ENCODE measurements at regions not wholly inside any gene's neighbourhood (a gene's known extent, or its start where the extent isn't known, plus 50 kb on each side); places are given as distances from the start of the nearest gene placed in this dataset.
A peak's percentile ranks its signal among the peaks of the same experiment; 100 is the strongest.

DNA sequence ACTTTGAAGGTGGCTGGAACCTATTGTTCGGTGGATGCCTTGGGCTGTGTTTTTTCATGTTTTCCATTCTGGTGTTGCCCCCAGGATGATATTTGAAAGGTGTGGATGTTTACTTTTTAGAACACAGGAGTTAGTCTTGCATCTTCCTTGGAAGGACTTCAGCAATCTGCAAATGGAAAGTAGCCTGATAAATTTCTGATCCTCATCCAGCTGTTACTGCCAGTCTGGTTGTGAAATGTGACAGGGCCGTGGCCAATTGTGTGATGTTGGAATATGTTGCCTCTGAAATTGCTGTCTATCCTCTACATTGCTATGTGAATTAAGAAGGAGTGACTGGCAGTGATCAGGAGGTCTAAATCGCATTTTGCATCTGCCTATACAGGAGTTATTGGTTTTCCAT lies 382.5 kb upstream of the C2CD4B start:
- DNase-seq (ENCODE audit: low read depth), result no peak

DNA sequence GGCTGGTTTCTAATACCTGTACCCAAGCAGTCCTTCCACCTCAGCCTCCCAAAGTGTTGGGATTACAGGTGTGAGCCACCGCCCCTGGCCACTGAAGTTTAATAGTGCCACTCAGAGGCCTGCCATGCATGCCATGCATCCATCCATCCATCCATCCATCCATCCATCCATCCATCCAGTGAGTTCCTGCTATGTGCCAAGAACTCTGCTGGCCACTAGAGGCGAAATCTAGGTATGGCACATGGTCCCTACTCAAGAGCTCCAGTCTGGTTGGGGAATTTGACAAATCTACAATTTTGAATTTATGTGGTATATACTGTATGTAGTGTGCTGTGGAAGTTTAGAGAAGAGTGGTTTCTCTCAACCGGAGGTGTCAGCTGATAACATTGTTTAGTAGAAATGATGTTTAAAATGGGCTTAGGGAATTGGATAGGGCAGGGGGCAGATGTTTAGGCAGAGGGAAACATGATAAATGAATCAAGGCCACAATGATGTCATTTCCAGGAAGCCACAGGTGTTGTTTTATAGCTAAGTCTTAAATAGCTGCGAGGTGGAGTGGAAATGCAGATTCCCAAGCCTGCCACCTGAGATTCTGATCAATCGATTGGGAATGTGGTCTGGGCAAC lies 384.4 kb upstream of the C2CD4B start:
- DNase-seq (ENCODE audit: low read depth), result peak; percentile 32

DNA sequence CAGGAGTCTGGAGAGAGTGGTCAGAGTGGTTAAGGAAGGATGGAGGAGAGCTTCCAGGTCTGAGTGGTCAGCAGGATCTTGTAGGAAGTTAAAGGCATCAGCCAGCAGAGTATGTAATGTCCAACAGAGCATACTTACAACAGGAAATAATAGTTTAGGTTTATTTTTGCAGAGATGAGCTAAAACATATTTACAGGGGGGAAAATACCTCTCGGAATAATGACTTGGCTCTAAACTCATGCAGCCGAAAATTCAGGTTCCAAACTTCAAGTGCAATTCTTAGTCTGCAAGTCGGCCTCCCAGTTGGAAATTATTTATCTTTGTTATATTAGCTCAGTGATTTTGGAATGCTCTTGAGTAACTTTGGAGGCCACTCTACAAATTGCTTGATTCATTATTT lies 385.0 kb upstream of the C2CD4B start:
- no peak for DNase-seq (ENCODE audit: low read depth)

DNA sequence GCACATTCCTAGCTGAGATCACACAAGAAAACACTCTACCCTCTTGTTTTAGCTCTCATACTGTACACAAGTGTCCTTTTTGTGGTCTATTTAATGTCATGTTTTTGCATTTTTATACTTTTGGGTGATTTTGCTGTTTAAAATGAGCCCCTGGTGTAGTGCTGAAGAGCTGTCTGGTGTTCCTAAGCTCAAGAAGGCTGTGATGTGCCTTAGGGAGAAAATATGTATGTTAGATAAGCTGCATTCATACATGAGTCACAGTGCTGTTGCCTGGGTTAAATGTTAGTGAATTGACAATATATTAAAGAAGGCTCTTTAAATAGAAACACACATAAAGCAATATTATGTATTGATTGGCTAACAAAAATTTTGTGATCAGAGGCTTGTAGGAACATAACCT lies 387.4 kb upstream of the C2CD4B start:
- no peak for DNase-seq (ENCODE audit: low read depth)

DNA sequence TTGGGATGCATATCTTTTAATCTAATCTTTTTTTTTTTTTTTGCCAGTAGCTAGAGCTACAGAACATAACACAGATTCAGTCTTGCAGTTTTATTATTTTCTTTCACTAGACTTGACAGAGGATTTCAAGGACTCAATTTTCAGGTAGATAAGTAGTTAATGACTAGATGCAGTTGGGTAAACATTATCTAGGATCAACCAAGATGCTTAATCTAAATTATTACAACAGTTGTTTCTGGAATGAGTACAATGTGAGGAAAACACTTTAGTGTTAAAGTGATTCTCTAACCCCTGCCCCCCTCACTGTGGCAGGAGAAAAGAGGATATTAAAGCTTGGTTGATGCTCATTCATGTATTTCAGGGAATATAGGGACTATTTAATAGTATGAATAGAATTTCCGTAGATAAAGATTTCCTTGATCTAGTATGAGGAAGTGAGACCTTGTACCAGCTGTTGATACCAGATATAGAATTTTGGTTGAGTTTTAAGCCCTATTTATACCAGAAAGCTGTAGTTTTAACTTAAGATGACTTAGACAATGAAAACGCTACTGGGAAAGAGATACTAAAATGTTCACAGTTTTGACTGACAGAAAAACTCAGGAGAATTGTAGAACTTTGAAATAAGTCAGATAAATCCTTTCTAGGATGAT lies 389.0 kb upstream of the C2CD4B start:
- no peak for DNase-seq (ENCODE audit: low read depth)

DNA sequence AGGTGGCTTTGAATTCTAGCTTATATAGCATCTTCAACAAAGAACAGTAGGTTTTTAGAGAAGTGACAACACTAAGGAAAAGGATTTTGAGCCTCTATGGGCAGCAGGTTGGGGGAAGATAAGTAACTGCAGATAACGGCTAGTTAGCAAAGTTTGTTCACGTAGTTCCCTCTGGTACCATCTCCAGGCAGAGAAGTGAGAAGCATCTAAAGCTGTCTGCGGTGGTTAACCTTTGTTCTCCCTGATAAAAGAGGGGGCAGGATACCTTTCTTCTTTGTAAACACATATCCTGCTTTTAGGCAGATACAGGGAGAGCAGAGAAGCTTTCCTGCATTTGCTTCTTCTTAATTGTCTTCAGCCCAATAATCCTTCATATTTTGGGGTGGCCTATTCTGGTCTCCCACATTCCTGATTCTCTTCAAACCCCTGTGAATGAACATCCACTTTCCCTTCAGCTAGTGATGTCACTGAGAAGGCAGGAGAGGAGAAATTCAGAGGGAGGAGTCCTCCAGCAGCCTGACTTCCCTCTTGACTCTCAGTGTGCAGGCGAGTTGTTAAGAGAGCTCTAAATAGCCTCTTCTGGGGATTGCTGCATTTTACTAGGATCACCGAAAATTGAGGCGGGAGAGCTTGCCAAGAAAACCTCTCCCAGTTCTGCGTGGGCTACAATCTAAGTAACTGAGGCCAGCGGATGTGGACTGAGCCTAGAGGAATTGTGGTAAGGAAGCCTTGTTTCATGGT lies 393.7 kb upstream of the C2CD4B start:
- no peak for DNase-seq (ENCODE audit: low read depth)

DNA sequence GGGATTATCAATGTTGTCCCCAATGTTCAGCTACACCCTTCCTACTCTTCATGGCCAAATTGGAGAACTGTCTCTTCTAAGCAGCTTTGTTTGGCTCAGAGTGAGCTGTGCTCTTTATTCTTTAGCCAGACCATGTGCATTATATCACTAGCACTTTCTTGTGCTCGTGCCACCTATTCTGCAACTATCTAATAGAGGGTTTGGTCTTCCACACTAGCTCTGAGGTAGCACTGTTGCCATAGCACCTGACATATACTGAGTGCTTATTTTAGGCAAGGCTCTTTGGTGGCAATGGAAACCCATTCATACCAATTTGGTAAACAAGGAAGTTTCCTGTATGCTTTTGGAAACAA lies 394.3 kb upstream of the C2CD4B start:
- no peak for DNase-seq (ENCODE audit: low read depth)

DNA sequence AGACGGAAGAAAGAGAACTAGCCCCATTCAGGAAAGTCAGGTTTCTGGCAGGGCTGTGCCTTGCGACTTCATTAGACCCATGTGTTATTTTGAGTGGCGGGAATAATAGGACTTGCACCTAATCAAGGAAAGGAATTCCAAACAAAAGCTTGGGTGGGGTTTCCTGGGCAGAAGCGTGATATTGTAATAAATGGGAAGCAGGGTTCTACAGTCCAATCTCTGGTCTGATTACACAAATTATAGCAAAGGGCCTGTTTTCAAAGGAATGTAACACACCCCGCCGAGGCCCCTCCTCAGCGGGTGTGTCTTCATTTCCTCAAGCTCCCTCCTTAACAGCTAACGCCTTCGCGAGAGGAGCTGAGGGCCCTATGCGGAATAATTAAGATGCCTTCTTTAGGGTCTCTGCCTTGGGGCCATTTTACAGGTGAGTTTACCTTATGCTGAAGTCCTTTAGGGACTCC lies 396.0 kb upstream of the C2CD4B start:
- no peak for DNase-seq (ENCODE audit: low read depth)

DNA sequence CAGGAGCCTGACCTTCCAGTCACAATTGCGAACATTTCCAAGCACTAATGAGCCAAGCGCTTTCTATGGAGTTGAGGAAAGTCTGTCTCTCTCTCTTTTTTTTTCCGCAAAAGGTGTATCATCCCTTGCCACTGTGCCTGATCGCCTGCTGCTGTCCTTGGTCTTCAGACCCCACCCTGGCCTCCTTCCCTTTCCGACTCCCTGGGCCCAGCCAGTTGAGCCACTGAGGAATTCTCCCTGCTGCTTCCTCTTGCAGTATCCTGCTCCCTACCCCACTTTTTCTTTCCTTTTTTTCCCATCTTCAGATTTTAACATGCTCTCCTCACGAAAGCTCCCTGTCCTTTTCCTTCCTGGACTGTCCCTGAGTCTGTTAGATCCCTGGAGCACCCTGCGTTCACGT lies 396.5 kb upstream of the C2CD4B start:
- DNase-seq (ENCODE audit: low read depth), result no peak

DNA sequence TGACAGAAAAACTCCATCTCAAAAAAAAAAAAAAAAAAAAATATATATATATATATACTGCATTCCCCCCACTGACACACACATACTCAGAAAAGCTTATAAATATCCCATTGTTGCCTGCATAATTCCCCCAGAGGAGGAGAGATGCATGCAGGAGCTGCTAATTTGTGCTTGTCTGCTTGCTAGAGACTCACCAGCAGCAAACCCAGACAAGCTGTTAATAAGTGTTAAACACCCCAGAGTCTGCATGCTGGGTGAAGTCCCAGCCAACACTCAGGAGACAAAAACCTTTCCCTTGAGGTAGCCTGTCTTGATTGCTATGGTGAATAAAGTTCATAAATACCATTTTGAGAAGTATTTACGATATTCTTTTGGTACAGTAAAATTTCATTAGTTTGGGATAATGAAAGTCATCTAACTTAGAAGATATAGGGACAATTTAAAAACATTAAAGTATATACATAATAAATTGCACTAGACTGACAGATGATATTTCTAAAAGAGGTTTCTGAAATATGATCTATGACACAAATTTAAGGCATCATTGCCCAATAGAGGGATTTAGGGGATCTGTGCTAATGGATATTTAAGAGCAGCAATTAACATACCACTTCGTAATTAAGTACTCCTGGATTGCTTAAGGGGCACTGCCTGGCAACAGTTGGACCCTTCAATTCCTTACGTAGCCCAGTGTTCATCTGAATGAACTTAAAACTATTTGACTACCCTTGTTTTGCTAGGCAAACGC lies 400.0 kb upstream of the C2CD4B start:
- DNase-seq (ENCODE audit: low read depth), result no peak

DNA sequence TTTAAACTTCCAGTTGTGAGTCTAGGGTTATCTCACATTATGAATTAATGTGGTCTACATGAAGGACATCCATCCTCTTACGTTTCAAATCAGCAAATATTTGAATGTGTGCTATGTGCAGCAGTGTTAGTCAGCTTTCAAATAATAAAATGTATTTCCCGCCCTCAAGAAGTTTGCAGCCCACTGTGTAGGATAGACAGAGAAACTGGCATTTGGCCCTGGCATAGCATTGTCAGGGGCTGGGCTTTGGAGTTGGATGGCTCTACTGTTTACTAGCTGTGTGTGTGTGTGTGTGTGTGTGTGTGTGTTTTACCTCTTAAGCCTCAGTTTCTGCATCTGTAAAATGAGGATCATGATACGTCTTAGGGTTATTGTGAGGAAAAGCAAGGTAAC lies 400.5 kb upstream of the C2CD4B start:
- no peak for DNase-seq (ENCODE audit: low read depth)

DNA sequence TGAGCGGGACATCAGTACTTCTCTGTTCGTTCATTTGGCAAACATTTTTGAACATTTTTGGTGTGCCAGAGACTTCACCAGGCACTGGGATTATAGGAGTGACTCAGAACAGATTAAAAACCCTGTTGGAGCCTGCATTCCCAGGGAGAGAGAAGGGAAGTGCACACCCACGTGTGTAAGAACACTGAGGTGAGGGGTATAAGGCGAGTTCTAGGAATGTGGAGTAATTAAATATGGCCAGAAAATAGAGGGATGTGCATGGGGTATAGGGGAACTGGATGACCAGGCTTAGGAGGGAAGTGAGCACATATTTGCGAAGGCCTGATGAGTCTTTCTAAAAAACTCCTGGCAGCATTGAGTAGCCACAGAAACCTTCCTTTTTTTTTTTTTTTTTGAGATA lies 401.2 kb upstream of the C2CD4B start:
- DNase-seq (ENCODE audit: low read depth), result no peak

DNA sequence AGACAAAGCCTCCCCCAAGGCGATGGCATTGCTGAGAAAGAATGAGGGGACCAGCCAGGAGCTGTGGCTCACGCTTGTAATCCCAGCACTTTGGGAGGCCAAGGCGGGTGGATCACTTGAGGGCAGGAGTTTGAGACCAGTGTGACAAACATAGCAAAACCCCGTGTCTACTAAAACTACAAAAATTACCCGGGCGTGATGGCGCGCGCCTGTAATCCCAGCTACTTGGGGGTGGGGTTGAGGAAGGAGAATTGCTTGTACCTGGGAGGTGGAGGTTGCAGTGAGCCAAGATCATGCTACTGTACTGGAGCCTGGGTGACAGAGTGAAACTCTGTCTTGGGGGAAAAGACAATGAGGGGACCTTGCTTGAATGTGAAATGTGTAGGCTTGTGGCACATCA lies 402.4 kb upstream of the C2CD4B start:
- DNase-seq (ENCODE audit: low read depth), result no peak

DNA sequence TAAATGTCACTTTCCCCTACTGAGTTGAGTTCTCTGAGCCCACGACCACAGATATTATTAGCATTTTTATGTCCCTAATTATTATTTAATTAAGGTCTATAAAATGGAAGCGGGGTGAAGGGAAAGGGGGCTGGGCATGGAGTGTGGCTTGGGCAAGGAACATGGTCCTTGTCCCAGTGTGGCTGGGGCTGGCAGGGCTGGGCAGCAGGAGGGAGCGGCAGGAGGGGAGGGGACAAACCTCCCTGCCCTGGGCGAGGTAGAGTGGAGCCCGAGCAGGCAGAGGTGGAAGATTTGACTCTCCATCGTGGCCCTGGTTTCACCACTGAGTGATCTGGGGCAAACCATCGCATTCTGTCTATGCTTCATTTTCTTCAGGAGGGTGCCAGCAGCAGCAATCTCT lies 402.9 kb upstream of the C2CD4B start:
- no peak for DNase-seq (ENCODE audit: low read depth)

DNA sequence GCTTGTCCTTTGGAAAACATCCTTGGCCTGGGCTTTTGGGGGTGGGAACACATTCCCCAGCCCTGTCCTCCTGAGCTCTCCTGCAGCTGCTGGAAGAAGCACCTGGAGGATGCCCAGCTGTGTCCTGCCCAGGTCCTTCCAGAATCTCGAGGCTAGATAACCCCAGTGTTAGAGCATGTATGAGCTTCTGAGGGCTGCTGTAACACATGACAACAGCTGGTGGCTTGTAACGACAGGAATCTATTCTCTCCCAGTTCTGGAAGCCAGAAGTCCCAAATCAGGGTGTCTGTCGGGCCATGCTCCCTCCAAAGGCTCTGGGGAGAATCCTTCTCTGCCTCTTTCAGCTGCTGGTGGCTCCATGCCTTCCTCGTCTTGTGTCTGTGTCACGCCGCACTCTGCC lies 403.6 kb upstream of the C2CD4B start:
- no peak for DNase-seq (ENCODE audit: low read depth)

DNA sequence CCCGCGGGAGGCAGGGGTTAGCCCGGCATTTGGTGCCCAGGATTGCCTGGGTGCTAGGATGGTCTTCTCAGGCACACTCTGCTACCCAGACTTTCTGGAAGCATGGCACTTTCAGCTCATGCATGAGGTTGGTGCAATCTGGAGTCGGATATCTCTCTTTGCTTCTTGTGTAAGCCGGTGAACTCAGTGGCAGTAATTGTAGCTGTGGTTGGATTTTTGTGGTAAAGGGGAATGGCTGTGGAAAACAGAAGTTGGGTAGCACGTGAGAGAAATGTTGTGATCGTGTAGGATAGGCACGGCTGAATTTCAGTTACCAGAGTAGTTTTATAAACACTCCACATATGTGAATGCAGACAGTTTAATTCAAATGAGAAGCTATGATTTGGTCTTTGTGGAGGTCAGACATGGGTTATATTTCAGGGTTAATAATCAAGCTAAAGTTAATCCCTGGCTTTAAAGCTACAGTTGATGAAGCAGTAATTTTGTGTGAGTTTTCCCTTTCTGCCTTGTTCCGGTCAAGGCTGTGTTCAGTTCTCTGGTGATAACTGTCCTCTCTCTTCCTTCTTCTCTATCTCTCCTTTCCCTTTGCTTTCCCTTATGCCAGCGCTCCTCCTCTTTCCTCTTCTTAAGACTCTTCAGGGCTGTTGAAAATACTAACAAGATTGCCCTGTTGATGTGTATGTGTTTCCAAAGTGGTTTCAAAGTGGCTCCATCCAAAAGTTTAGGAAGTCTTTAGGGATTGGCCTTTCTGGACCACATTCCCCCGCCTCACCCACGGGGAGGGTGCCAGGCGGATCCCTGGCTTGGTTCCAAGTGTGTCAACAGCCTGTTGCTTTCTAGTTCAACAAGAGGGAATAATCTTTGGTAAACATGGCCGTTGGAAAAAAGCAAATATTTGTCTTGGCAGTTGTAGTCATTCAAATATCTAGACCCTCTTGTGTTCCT lies 404.6 kb upstream of the C2CD4B start:
- peak; percentile 31 for DNase-seq (ENCODE audit: low read depth)

DNA sequence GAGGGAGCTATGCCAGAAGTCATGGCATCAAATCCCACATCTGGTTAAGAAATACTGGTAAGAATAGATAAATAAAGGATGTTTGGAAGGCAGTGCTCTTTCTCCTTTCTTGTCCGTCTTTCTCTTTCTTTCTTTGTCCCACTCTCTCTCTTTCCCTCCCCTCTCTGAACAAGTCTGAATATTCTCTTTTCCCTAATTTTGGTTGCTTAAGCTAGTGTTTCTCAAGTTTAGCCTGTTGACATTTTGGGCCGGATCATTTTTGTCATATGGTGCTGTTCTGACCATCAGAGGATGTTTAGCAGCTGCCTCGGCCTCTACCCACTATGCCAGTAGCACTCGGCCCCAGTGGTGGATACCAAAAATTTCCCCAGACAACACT lies 405.3 kb upstream of the C2CD4B start:
- no peak for DNase-seq (ENCODE audit: low read depth)

DNA sequence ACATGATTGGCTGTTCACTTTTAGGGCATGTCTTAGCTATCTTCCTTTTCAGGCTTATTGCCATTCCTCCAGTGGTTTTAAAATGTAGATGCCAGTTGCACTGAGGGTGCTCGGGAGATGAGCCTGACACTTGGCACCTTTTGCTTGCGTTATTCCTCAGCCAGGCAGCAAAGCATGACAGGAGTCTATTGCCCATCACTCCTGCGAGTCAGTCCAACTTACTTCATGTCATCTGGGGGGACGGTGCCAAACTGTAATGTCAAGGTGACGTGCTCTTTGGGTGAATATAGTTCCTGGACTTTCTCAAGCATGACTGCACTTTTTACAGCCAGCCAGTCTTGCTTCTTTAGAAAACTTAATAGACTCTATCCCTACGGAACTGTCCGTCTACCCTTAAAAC lies 406.0 kb upstream of the C2CD4B start:
- no peak for DNase-seq (ENCODE audit: low read depth)

DNA sequence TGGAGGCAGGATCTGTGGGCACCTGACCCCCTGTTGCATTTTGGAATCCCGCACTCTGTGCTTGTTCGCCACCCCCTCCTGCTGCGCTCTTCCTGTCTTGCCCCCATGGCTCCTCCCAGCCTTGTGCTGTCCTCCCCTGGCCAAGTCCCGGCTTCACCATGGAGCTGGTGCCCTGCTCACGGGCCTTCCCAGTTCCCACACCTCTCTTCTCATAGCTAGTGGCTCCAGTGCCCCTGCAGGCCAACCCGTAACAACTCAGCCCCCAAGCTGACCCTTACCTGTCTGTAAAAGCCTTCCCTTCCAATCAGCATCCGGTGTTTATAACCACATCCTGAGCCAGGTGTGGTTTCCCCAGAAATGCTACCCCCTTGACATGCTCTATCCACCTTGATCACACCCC lies 407.7 kb upstream of the C2CD4B start:
- no peak for DNase-seq (ENCODE audit: low read depth)

DNA sequence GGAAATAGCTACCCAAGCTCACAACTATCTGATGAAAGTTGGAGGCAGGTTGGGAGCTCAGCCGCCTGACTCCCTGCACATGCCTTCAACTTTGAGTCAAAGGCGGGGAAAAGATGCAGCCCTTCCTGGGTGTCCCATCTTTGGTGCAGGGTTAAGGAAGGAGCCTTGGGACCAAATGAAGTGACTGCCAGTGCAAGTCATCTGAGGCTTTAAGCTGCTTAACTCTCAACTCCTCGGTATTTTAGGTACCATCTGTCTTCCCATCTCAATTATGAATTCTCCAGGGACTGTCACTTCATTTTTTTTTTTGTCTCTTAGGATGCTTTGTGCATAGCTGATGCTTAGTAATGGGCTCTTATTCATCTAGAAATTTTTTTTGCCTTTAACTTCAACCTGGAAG lies 408.8 kb upstream of the C2CD4B start:
- no peak for DNase-seq (ENCODE audit: low read depth)

DNA sequence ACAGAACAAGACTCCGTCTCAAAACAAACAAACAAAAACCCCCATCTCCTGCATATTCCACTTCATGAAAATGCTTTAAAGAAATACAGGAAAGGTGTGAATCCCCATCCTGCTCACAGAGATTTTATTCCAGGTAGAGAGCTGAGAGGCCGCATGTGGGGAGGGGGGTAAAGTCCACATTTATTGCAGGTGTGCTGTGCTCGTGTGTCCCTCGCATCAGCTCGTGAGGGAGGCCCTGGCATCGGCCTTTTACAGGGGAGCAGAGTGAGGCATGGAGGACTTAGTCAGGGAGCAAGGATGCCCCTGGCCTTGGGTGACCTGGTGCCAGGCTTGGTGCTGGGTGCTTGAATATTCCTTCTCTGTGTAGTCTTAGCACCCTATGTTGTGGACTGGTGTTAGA lies 413.5 kb upstream of the C2CD4B start:
- no peak for DNase-seq (ENCODE audit: low read depth)

DNA sequence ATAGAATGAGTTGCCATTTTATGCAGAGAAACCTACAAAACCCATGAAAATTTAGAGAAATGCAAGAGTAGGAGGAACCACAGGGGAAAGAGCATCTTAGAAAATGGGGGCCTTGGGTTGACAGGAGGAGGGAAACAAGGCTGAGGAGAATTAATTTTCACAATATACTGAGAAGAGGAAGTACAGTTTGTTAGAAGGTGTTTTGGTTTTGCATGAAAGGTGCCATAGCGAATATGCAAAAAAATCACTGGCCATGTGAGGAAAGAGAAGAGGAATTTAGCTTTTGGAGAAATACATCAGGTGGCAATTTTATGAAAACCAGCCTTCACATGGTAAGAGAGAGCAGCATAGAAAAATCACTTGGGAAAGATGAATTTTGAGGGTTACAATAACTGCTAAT lies 413.9 kb upstream of the C2CD4B start:
- DNase-seq (ENCODE audit: low read depth), result no peak
